Activated CD4-positive, CD25-positive, alpha-beta regulatory T cell treated with anti-CD3 and anti-CD28 coated beads, Interleukin-2, amount 50 U/mL, for 16 hours (primary cell): ENCODE measurements at regions not wholly inside any gene's neighbourhood (a gene's known extent, or its start where the extent isn't known, plus 50 kb on each side); places are given as distances from the start of the nearest gene placed in this dataset.

Experiments
- DNase-seq: peaks from one replicate; pipeline ENCODE4 v3.0.0-alpha.2; 2020; ENCODE audit warnings: low read depth, low spot score

- DNase-seq = no peak
Measured at GRCh38 chr10:81019029-81019890, 481.6 kb downstream of the SH2D4B start.

- DNase-seq = no peak
Measured at GRCh38 chr10:81021428-81022129, 483.9 kb downstream of the SH2D4B start.

- DNase-seq = no peak
Measured at GRCh38 chr10:81026591-81026990, 488.9 kb downstream of the SH2D4B start.

GRCh38 chr10:81027223-81027622 is 489.5 kb downstream of the SH2D4B start:
- no peak for DNase-seq

GRCh38 chr10:81027706-81028105 is 490.0 kb downstream of the SH2D4B start:
- DNase-seq = no peak

- no peak for DNase-seq
Measured at GRCh38 chr10:81031774-81032173, 494.1 kb downstream of the SH2D4B start.

GRCh38 chr10:81034383-81034782 is 496.7 kb downstream of the SH2D4B start:
- DNase-seq = no peak

GRCh38 chr10:81036257-81036656 is 498.6 kb downstream of the SH2D4B start:
- DNase-seq = no peak

- no peak for DNase-seq
Measured at GRCh38 chr10:81040031-81040430, 502.3 kb downstream of the SH2D4B start.

- DNase-seq = no peak
Measured at GRCh38 chr10:81040940-81041339, 503.2 kb downstream of the SH2D4B start.

GRCh38 chr10:81042647-81043046 is 504.9 kb downstream of the SH2D4B start:
- no peak for DNase-seq

- DNase-seq = no peak
Measured at GRCh38 chr10:81065474-81065873, 527.8 kb downstream of the SH2D4B start.

GRCh38 chr10:81068460-81068859 is 530.8 kb downstream of the SH2D4B start:
- DNase-seq = no peak

GRCh38 chr10:81071087-81071796 is 533.5 kb downstream of the SH2D4B start:
- DNase-seq = no peak

GRCh38 chr10:81073155-81073554 is 535.5 kb downstream of the SH2D4B start:
- no peak for DNase-seq

GRCh38 chr10:81081887-81082620 is 544.4 kb downstream of the SH2D4B start:
- no peak for DNase-seq

GRCh38 chr10:81082621-81083376 is 545.1 kb downstream of the SH2D4B start:
- DNase-seq = no peak

GRCh38 chr10:81093056-81093455 is 555.4 kb downstream of the SH2D4B start:
- no peak for DNase-seq

GRCh38 chr10:81095238-81095637 is 557.5 kb downstream of the SH2D4B start:
- DNase-seq = no peak

- no peak for DNase-seq
Measured at GRCh38 chr10:81096558-81096957, 558.9 kb downstream of the SH2D4B start.

- DNase-seq = no peak
Measured at GRCh38 chr10:81101062-81101461, 563.4 kb downstream of the SH2D4B start.
